H1 (cell line): ENCODE measurements at regions not wholly inside any gene's neighbourhood (a gene's known extent, or its start where the extent isn't known, plus 50 kb on each side); places are given as distances from the start of the nearest gene placed in this dataset.

Experiments used
- CTCF ChIA-PET: fragments of 300-600 bp; sonication (Branson Sonifier 250); formaldehyde crosslinking; loops from one replicate; lab custom pipeline; 2021; ENCODE audit not compliant: partially characterized antibody; lab: Charles Lee
- POLR2A ChIA-PET: fragments of 300-600 bp; sonication (Branson Sonifier 250); formaldehyde crosslinking; loops from one replicate; lab custom pipeline; 2021; ENCODE audit warnings: inconsistent platforms; ENCODE audit not compliant: partially characterized antibody; lab: Charles Lee
- DNase-seq, 2 experiments: peaks; one replicate each; pipeline versions ENCODE4 v3.0.0 to v3.0.0-alpha.2; 2010 to 2022; ENCODE audit warnings: low spot score in 2 of 2, low read depth in 1 of 2, mixed read lengths in 1 of 2
- FAIRE-seq: peaks from 2 replicates; lab custom pipeline; 2011; peaks lifted over from hg19 to GRCh38; lab: Jason Lieb, UNC
- H2AFZ ChIP-seq: 2 replicates; pipeline ENCODE4 v1.8.1; 2012; ENCODE audit warnings: low read length, inconsistent platforms
- H2AK5ac ChIP-seq: 2 replicates; pipeline ENCODE4 v1.6.1; 2013; ENCODE audit warnings: low read depth, low read length
- H2BK120ac ChIP-seq: replicated peaks from 2 replicates; pipeline ENCODE3; 2013; ENCODE audit warnings: low read depth, low read length, inconsistent platforms
- H2BK12ac ChIP-seq: 2 replicates; pipeline ENCODE4 v1.6.1; 2013; ENCODE audit warnings: low read depth, low read length
- H2BK15ac ChIP-seq: 2 replicates; pipeline ENCODE4 v1.6.1; 2013; ENCODE audit warnings: low read length
- H2BK20ac ChIP-seq: 2 replicates; pipeline ENCODE4 v1.6.1; 2013; ENCODE audit warnings: low read length
- H2BK5ac ChIP-seq: 2 replicates; pipeline ENCODE4 v1.6.1; 2013; ENCODE audit warnings: low read depth, low read length
- H3K14ac ChIP-seq: 2 replicates; pipeline ENCODE4 v1.6.1; 2013; ENCODE audit warnings: inconsistent platforms; ENCODE audit not compliant: insufficient read length
- H3K18ac ChIP-seq: 2 replicates; pipeline ENCODE4 v1.6.1; 2013; ENCODE audit warnings: low read length; ENCODE audit errors: extremely low read depth
- H3K23ac ChIP-seq: 2 replicates; pipeline ENCODE4 v1.6.1; 2013; ENCODE audit warnings: inconsistent platforms; ENCODE audit not compliant: insufficient read length
- H3K23me2 ChIP-seq: 2 replicates; pipeline ENCODE4 v1.6.1; 2013; ENCODE audit warnings: low read depth, low read length
- H3K27ac ChIP-seq: 2 replicates; pipeline ENCODE4 v1.6.1; 2011; ENCODE audit warnings: low read depth, low read length, inconsistent platforms
- H3K27me3 ChIP-seq, 4 experiments: replicated peaks in 1 of 4; 1 replicate in 1 of 4; 2 replicates in 3 of 4; pipeline versions ENCODE4 v1.6.1 to v1.8.1; 2011 to 2013; ENCODE audit warnings: low read length in 3 of 4, mild to moderate bottlenecking in 3 of 4, inconsistent platforms in 2 of 4, mixed read lengths in 2 of 4, moderate library complexity in 1 of 4; ENCODE audit not compliant: control insufficient read depth in 3 of 4, insufficient read depth in 3 of 4; ENCODE audit errors: extremely low read depth in 1 of 4
- H3K36me3 ChIP-seq, 4 experiments: 2 replicates each; pipeline versions ENCODE4 v1.6.1 to v1.8.1; 2011 to 2013; ENCODE audit warnings: mild to moderate bottlenecking in 4 of 4, low read length in 3 of 4, moderate library complexity in 2 of 4, control low read depth in 1 of 4, inconsistent platforms in 1 of 4; ENCODE audit not compliant: insufficient read depth in 4 of 4, control insufficient read depth in 2 of 4
- H3K4ac ChIP-seq: replicated peaks from 2 replicates; pipeline ENCODE3; 2013; ENCODE audit warnings: low read length, low read depth, mixed read lengths, inconsistent platforms; ENCODE audit not compliant: insufficient read length
- H3K4me1 ChIP-seq, 4 experiments: replicated peaks in 1 of 4; 1 replicate in 1 of 4; 2 replicates in 3 of 4; pipeline versions ENCODE4 v1.6.1 to v1.8.1; 2011 to 2013; ENCODE audit warnings: low read length in 3 of 4, inconsistent platforms in 2 of 4, mixed read lengths in 1 of 4; ENCODE audit not compliant: insufficient read depth in 4 of 4, control insufficient read depth in 3 of 4
- H3K4me2 ChIP-seq, 2 experiments: 2 replicates each; pipeline versions ENCODE4 v1.6.1 to v1.8.1; 2011 to 2013; ENCODE audit warnings: low read depth in 2 of 2, low read length in 2 of 2, control low read depth in 1 of 2, inconsistent platforms in 1 of 2, mild to moderate bottlenecking in 1 of 2; ENCODE audit not compliant: insufficient read depth in 1 of 2
- H3K4me3 ChIP-seq, 4 experiments: fragments of 200-600, 300-600 bp in 1 of 4; sonication (generic), shearing (Covaris generic), sonication (Bioruptor Twin) in 1 of 4; 2 replicates each; pipeline versions ENCODE4 v1.5.1 to v1.8.1; 2011 to 2016; ENCODE audit warnings: low read length in 4 of 4, low read depth in 3 of 4, control low read depth in 2 of 4, inconsistent platforms in 2 of 4, mild to moderate bottlenecking in 2 of 4, mixed read lengths in 1 of 4, moderate library complexity in 1 of 4; ENCODE audit not compliant: insufficient read depth in 2 of 4; ENCODE audit errors: extremely low read depth in 1 of 4
- H3K56ac ChIP-seq: replicated peaks from 2 replicates; pipeline ENCODE3; 2013; ENCODE audit warnings: low read depth, mild to moderate bottlenecking, mixed read lengths, low read length, inconsistent platforms; ENCODE audit not compliant: insufficient read length
- H3K79me1 ChIP-seq: 2 replicates; pipeline ENCODE4 v1.6.1; 2013; ENCODE audit warnings: low read depth, low read length, control low read depth
- H3K79me2 ChIP-seq, 2 experiments: 2 replicates each; pipeline versions ENCODE4 v1.6.1 to v1.8.1; 2012 to 2013; ENCODE audit warnings: low read length in 2 of 2, mild to moderate bottlenecking in 2 of 2, inconsistent platforms in 1 of 2; ENCODE audit not compliant: insufficient read depth in 2 of 2, control insufficient read depth in 1 of 2
- H3K9ac ChIP-seq, 4 experiments: replicated peaks in 1 of 4; 1 replicate in 1 of 4; 2 replicates in 3 of 4; pipeline versions ENCODE4 v1.6.1 to v1.8.1; 2011 to 2013; ENCODE audit warnings: low read depth in 3 of 4, low read length in 3 of 4, control low read depth in 2 of 4, mild to moderate bottlenecking in 2 of 4, moderate library complexity in 2 of 4, inconsistent platforms in 1 of 4; ENCODE audit errors: extremely low read depth in 1 of 4
- H3K9me3 ChIP-seq, 2 experiments: 2 replicates each; pipeline versions ENCODE4 v1.6.1 to v1.8.1; 2012 to 2013; ENCODE audit warnings: mild to moderate bottlenecking in 2 of 2, moderate library complexity in 2 of 2, control low read depth in 1 of 2, inconsistent platforms in 1 of 2, low read depth in 1 of 2, low read length in 1 of 2, mixed read lengths in 1 of 2; ENCODE audit not compliant: insufficient read depth in 2 of 2
- H4K20me1 ChIP-seq, 2 experiments: replicated peaks in 1 of 2; 2 replicates each; pipeline versions ENCODE3 to v1.8.1; 2011 to 2013; ENCODE audit warnings: inconsistent platforms in 2 of 2, low read length in 2 of 2, mild to moderate bottlenecking in 1 of 2; ENCODE audit not compliant: insufficient read depth in 2 of 2, control insufficient read depth in 1 of 2
- H4K5ac ChIP-seq: 2 replicates; pipeline ENCODE4 v1.6.1; 2013; ENCODE audit warnings: low read length, low read depth, mixed read lengths, inconsistent platforms; ENCODE audit not compliant: insufficient read length
- H4K8ac ChIP-seq: 2 replicates; pipeline ENCODE4 v1.8.0; 2013; ENCODE audit warnings: mild to moderate bottlenecking, moderate library complexity, low read length, inconsistent platforms; ENCODE audit not compliant: insufficient read depth; ENCODE audit errors: extremely low read depth
- H4K91ac ChIP-seq: replicated peaks from 2 replicates; pipeline ENCODE3; 2013; ENCODE audit warnings: low read length, mixed read lengths, inconsistent platforms; ENCODE audit not compliant: insufficient read length
- ATF2 ChIP-seq: IDR thresholded peaks from 2 replicates; pipeline ENCODE4 v1.6.1; 2012; ENCODE audit warnings: low read length, inconsistent platforms
- CBX5 ChIP-seq: fragments of 300-800, 300-1000 bp; sonication (generic); IDR thresholded peaks from 2 replicates; pipeline ENCODE4 v1.7.1; 2016; ENCODE audit warnings: antibody characterized with exemption, low read length, low read depth
- CHD1 ChIP-seq: IDR thresholded peaks from 2 replicates; pipeline ENCODE4 v1.6.1; 2012; ENCODE audit warnings: low read depth, low read length, improper control_type of control experiment
- HDAC6 ChIP-seq: IDR thresholded peaks from one replicate; pipeline ENCODE4 v1.7.1; 2012; ENCODE audit warnings: low read depth, mild to moderate bottlenecking, inconsistent platforms, low read length, moderate library complexity
- JUN ChIP-seq: IDR thresholded peaks from 2 replicates; pipeline ENCODE4 v1.6.1; 2011; ENCODE audit warnings: low read depth, mild to moderate bottlenecking, improper control_type of control experiment, low read length
- JUND ChIP-seq: IDR thresholded peaks from 2 replicates; pipeline ENCODE4 v1.6.1; 2011; ENCODE audit warnings: mild to moderate bottlenecking, improper control_type of control experiment, low read length
- KDM1A ChIP-seq: fragments of 200-600, 300-600 bp; sonication (generic); IDR thresholded peaks from 2 replicates; pipeline ENCODE4 v1.7.1; 2016; ENCODE audit warnings: mild to moderate bottlenecking, low read length, borderline replicate concordance
- KDM4A ChIP-seq: IDR thresholded peaks from one replicate; pipeline ENCODE4 v1.7.1; 2012; ENCODE audit warnings: low read depth, mild to moderate bottlenecking, moderate library complexity, low read length, inconsistent platforms; ENCODE audit not compliant: severe bottlenecking
- MAX ChIP-seq: IDR thresholded peaks from 2 replicates; pipeline ENCODE4 v1.6.1; 2012; ENCODE audit warnings: inconsistent platforms
- SUZ12 ChIP-seq: fragments of 200-600 bp; sonication (generic); IDR thresholded peaks from 2 replicates; pipeline ENCODE4 v1.6.1; 2012; ENCODE audit warnings: mild to moderate bottlenecking, inconsistent platforms, low read length, moderate library complexity, mixed read lengths
- TEAD4 ChIP-seq: IDR thresholded peaks from 2 replicates; pipeline ENCODE4 v1.6.1; 2012; ENCODE audit warnings: low read depth, low read length, inconsistent platforms, mixed read lengths
- YY1 ChIP-seq: IDR thresholded peaks from 2 replicates; pipeline ENCODE4 v1.6.1; 2011; ENCODE audit warnings: low read depth, mild to moderate bottlenecking, low read length
- WGBS, 2 experiments: shearing (Covaris generic) in 1 of 2; methylation state at CpG; one replicate each; pipeline versions ENCODE4 v1.1.6 to v1.1.7; 2013 to 2015; ENCODE audit warnings: low lambda C conversion rate in 2 of 2, mixed read lengths in 2 of 2, inconsistent platforms in 1 of 2, low coverage in 1 of 2, missing lambda C conversion rate in 1 of 2; ENCODE audit not compliant: insufficient replicate concordance in 2 of 2, insufficient coverage in 1 of 2, insufficient read length in 1 of 2; ENCODE audit errors: extremely low coverage in 1 of 2, missing lambda C conversion rate in 1 of 2; 5-methylcytosine and 5-hydroxymethylcytosine counted together

DNA sequence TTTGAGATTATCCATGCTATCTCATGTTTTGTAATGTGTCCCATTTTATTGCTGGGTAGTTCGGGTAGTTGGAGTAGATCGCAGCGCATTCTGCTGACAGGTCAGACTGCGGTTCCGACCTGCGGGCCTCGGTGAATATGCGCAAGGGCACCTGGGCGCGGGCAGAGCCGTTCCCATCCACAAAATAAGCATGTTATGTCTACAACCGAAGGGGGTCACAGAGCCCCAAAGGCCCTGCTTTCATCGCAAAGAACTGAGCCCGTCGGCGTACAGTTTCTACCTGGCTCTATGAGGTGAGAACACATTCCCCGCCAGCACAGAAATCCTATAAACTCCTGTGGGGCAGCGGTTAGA is 88.4 kb downstream of the PRKAB2 start:
- Histone ChIP-seq H4K5ac (no peak overlapping the region), H2AFZ (no peak overlapping the region), H4K20me1 (peaks cover 4 to 5% of the 10 kb centered on the region in 2 experiments), H3K18ac (no peak overlapping the region; the same call in 1 of the 2 replicates), H3K23ac (no peak overlapping the region), H2BK15ac (peak overlapping the region; percentile 29; the same call in 1 of the 2 replicates), H3K79me1 (no peaks in the 10 kb centered on the region), H3K4me1 (peaks cover 3 to 23% (median 16%) of the 10 kb centered on the region in 4 experiments; a peak in 6 of 7 replicates), H3K4me3 (peak overlapping the region; percentile 74 to 95 (median 88); a peak in 7 of 8 replicates), H3K9ac (peak overlapping the region in 1 of 4 experiments; percentile 100; a peak in 2 of 7 replicates), H3K79me2 (no peaks in the 10 kb centered on the region), H3K4ac (no peak overlapping the region), H3K56ac (no peak overlapping the region), H3K27ac (no peak overlapping the region), H3K23me2 (peaks cover 10% of the 10 kb centered on the region), H3K27me3 (peaks cover 27 to 67% (median 54%) of the 10 kb centered on the region in 4 experiments), H3K36me3 (no peaks in the 10 kb centered on the region), H3K9me3 (no peaks in the 10 kb centered on the region), H3K4me2 (peak overlapping the region; percentile 99 to 100), H2BK12ac (no peak overlapping the region; the same call in 1 of the 2 replicates), H2BK20ac (no peak overlapping the region), H4K8ac (no peak overlapping the region), H2BK120ac (no peak overlapping the region), H3K14ac (no peak overlapping the region), H2AK5ac (no peak overlapping the region), H4K91ac (no peak overlapping the region), H2BK5ac (no peak overlapping the region)
- WGBS, 2 experiments: 9% methylated on average over 18 of the region's 18 CpGs; no CpG with 5 or more reads in 1 of the 2 experiments
- ChIA-PET POLR2A (interaction anchor here (0.6 to 2.1 kb wide), 54 partner anchors 8 to 1180 kb away, joined by 3 to 62 read pairs (median 7); partner anchors contain the start of genes ACP6, BCL9, CHD1L and FMO5), CTCF (interaction anchor here (0.7 kb wide), 1 partner anchor 16 kb away, joined by 4 read pairs; no protein-coding TSS in a partner anchor)
- FAIRE-seq (no peak), DNase-seq (no peak)
- no peak for TF ChIP-seq CBX5
- no peak for TF ChIP-seq ATF2
- no peak for TF ChIP-seq HDAC6
- TF ChIP-seq TEAD4: no peak
- TF ChIP-seq MAX: no peak
- TF ChIP-seq JUND: no peak
- TF ChIP-seq YY1: no peak
- no peak for TF ChIP-seq CHD1
- TF ChIP-seq KDM4A: peak; percentile 5
- TF ChIP-seq JUN: no peak
- peak; percentile 81; the same call in 1 of the 2 replicates for TF ChIP-seq SUZ12
- TF ChIP-seq KDM1A: no peak
